RWPE1 (cell line): ENCODE measurements at regions not wholly inside any gene's neighbourhood (a gene's known extent, or its start where the extent isn't known, plus 50 kb on each side); places are given as distances from the start of the nearest gene placed in this dataset.

ENCODE experiments used
- CTCF ChIA-PET: fragments of 350-600 bp; sonication (Branson Sonifier 250); formaldehyde crosslinking; extraction: SDS; loops from one replicate; lab custom pipeline; 2021; lab: Yijun Ruan, JAX
- POLR2A ChIA-PET: fragments of 400-600 bp; formaldehyde crosslinking; extraction: SDS; loops from one replicate; lab custom pipeline; 2020; ENCODE audit warnings: antibody characterized with exemption; ENCODE audit not compliant: low non-redundant PET; lab: Yijun Ruan, JAX
- DNase-seq: peaks from one replicate; pipeline ENCODE4 v3.0.0; 2012; ENCODE audit warnings: low spot score
- H3K27ac ChIP-seq: fragments of 450-650 bp; 2 replicates; pipeline ENCODE4 v1.5.1; 2017
- CTCF ChIP-seq: fragments of 450-650 bp; conservative IDR thresholded peaks from 2 replicates; pipeline ENCODE4 v1.5.1; 2017; ENCODE audit warnings: low read depth, mild to moderate bottlenecking

GRCh38 chr13:30564489-30564888 is 53.2 kb upstream of the USPL1 start:
- ChIA-PET CTCF (no interaction called here), POLR2A (no interaction called here)
- no peak for TF ChIP-seq CTCF
- no peak for DNase-seq
- H3K27ac ChIP-seq, result no peak overlapping the region

GRCh38 chr13:30565658-30566057 is 52.1 kb upstream of the USPL1 start:
- H3K27ac ChIP-seq, result no peak overlapping the region
- CTCF ChIA-PET, result no interaction called here

GRCh38 chr13:30567072-30567471 is 50.6 kb upstream of the USPL1 start:
- DNase-seq, result no peak
- H3K27ac ChIP-seq, result no peak overlapping the region
- ChIA-PET CTCF (no interaction called here), POLR2A (no interaction called here)
- TF ChIP-seq CTCF, result no peak

More at GRCh38 chr13:30565658-30566057, 52.1 kb upstream of the USPL1 start:
- no peak for DNase-seq
- POLR2A ChIA-PET, result no interaction called here
- TF ChIP-seq CTCF, result no peak
